ENCODE measurements at regions not wholly inside any gene's neighbourhood (a gene's known extent, or its start where the extent isn't known, plus 50 kb on each side); places are given as distances from the start of the nearest gene placed in this dataset.
"Not testable (repeated sequence)": the region's sequence is repeated elsewhere in the genome, so short reads cannot be mapped to it uniquely, and the experiment has no call there.

GRCh38 chr2:95685513-95685912, 93.7 kb downstream of the TRIM43 start:
- DNase-seq (ENCODE audit: low read depth, low spot score): no peak

GRCh38 chr2:95686056-95686825, 94.4 kb downstream of the TRIM43 start:
- DNase-seq (ENCODE audit: low read depth, low spot score): not testable (repeated sequence)

- not testable (repeated sequence) for DNase-seq (ENCODE audit: low read depth, low spot score)
Measured at GRCh38 chr2:95687852-95688251, 96.1 kb downstream of the TRIM43 start.

- DNase-seq (ENCODE audit: low read depth, low spot score): not testable (repeated sequence)
Measured at GRCh38 chr2:95691210-95691609, 99.4 kb downstream of the TRIM43 start.

GRCh38 chr2:95693071-95693846, 101.5 kb downstream of the TRIM43 start:
- not testable (repeated sequence) for DNase-seq (ENCODE audit: low read depth, low spot score)

- no peak for DNase-seq (ENCODE audit: low read depth, low spot score)
Measured at GRCh38 chr2:95695613-95696012, 103.8 kb downstream of the TRIM43 start.

- no peak for DNase-seq (ENCODE audit: low read depth, low spot score)
Measured at GRCh38 chr2:95698146-95698545, 106.3 kb downstream of the TRIM43 start.

GRCh38 chr2:95699201-95700184, 107.7 kb downstream of the TRIM43 start:
- DNase-seq (ENCODE audit: low read depth, low spot score): not testable (repeated sequence)

- DNase-seq (ENCODE audit: low read depth, low spot score): no peak
Measured at GRCh38 chr2:95700519-95700918, 108.7 kb downstream of the TRIM43 start.

GRCh38 chr2:95702471-95702870, 110.7 kb downstream of the TRIM43 start:
- DNase-seq (ENCODE audit: low read depth, low spot score): no peak

- not testable (repeated sequence) for DNase-seq (ENCODE audit: low read depth, low spot score)
Measured at GRCh38 chr2:95707161-95707560, 115.4 kb downstream of the TRIM43 start.

- no peak for DNase-seq (ENCODE audit: low read depth, low spot score)
Measured at GRCh38 chr2:95707837-95708236, 116.0 kb downstream of the TRIM43 start.

- DNase-seq (ENCODE audit: low read depth, low spot score): no peak
Measured at GRCh38 chr2:95709831-95710230, 118.0 kb downstream of the TRIM43 start.

GRCh38 chr2:95713470-95714177, 121.8 kb downstream of the TRIM43 start:
- DNase-seq (ENCODE audit: low read depth, low spot score): peak; percentile 54

GRCh38 chr2:95714398-95714797, 122.6 kb downstream of the TRIM43 start:
- DNase-seq (ENCODE audit: low read depth, low spot score): not testable (repeated sequence)

- DNase-seq (ENCODE audit: low read depth, low spot score): no peak
Measured at GRCh38 chr2:95719473-95720060, 127.8 kb downstream of the TRIM43 start.

GRCh38 chr2:95721726-95722125, 129.9 kb downstream of the TRIM43 start:
- DNase-seq (ENCODE audit: low read depth, low spot score): no peak

- no peak for DNase-seq (ENCODE audit: low read depth, low spot score)
Measured at GRCh38 chr2:95722131-95722697, 130.4 kb downstream of the TRIM43 start.

- DNase-seq (ENCODE audit: low read depth, low spot score): not testable (repeated sequence)
Measured at GRCh38 chr2:95723627-95724210, 131.9 kb downstream of the TRIM43 start.

- not testable (repeated sequence) for DNase-seq (ENCODE audit: low read depth, low spot score)
Measured at GRCh38 chr2:95725191-95725590, 133.4 kb downstream of the TRIM43 start.
